Fibroblast of skin of back (primary cell): ENCODE measurements at regions not wholly inside any gene's neighbourhood (a gene's known extent, or its start where the extent isn't known, plus 50 kb on each side); places are given as distances from the start of the nearest gene placed in this dataset.

Experiments used
- DNase-seq: peaks from one replicate; pipeline ENCODE4 v3.0.0-alpha.2; 2013

GRCh38 chr7:94276795-94277194 lies 117.9 kb upstream of the COL1A2 start:
- DNase-seq = peak; percentile 67

- DNase-seq = no peak
Measured at GRCh38 chr7:94277236-94277635, 117.5 kb upstream of the COL1A2 start.

- DNase-seq = no peak
Measured at GRCh38 chr7:94280851-94281250, 113.8 kb upstream of the COL1A2 start.

- no peak for DNase-seq
Measured at GRCh38 chr7:94284104-94284503, 110.6 kb upstream of the COL1A2 start.

GRCh38 chr7:94286111-94286510 lies 108.6 kb upstream of the COL1A2 start:
- no peak for DNase-seq

- no peak for DNase-seq
Measured at GRCh38 chr7:94288096-94288495, 106.6 kb upstream of the COL1A2 start.

- DNase-seq = peak; percentile 90
Measured at GRCh38 chr7:94289071-94289470, 105.6 kb upstream of the COL1A2 start.

GRCh38 chr7:94294471-94295131 lies 100.1 kb upstream of the COL1A2 start:
- no peak for DNase-seq

- peak; percentile 91 for DNase-seq
Measured at GRCh38 chr7:94295850-94296249, 98.8 kb upstream of the COL1A2 start.

- peak; percentile 35 for DNase-seq
Measured at GRCh38 chr7:94296881-94297280, 97.8 kb upstream of the COL1A2 start.

- peak; percentile 99 for DNase-seq
Measured at GRCh38 chr7:94297397-94297838, 97.3 kb upstream of the COL1A2 start.

GRCh38 chr7:94298943-94299342 lies 95.8 kb upstream of the COL1A2 start:
- DNase-seq = peak; percentile 84

- DNase-seq = no peak
Measured at GRCh38 chr7:94300176-94300835, 94.4 kb upstream of the COL1A2 start.

GRCh38 chr7:94301024-94301586 lies 93.6 kb upstream of the COL1A2 start:
- DNase-seq = peak; percentile 99

GRCh38 chr7:94303118-94303517 lies 91.6 kb upstream of the COL1A2 start:
- DNase-seq = no peak

- DNase-seq = peak; percentile 87
Measured at GRCh38 chr7:94303695-94304094, 91.0 kb upstream of the COL1A2 start.

- DNase-seq = no peak
Measured at GRCh38 chr7:94304878-94305277, 89.8 kb upstream of the COL1A2 start.

GRCh38 chr7:94305836-94306235 lies 88.9 kb upstream of the COL1A2 start:
- DNase-seq = no peak

- DNase-seq = no peak
Measured at GRCh38 chr7:94307399-94308048, 87.2 kb upstream of the COL1A2 start.

- DNase-seq = no peak
Measured at GRCh38 chr7:94311515-94311914, 83.2 kb upstream of the COL1A2 start.

GRCh38 chr7:94313926-94314325 lies 80.8 kb upstream of the COL1A2 start:
- DNase-seq = peak; percentile 89

GRCh38 chr7:94314413-94315410 lies 80.0 kb upstream of the COL1A2 start:
- no peak for DNase-seq
